Astrocyte of the cerebellum (primary cell): ENCODE measurements at regions not wholly inside any gene's neighbourhood (a gene's known extent, or its start where the extent isn't known, plus 50 kb on each side); places are given as distances from the start of the nearest gene placed in this dataset.

ENCODE experiments used
- DNase-seq: peaks from one replicate; pipeline ENCODE4 v3.0.0-alpha.2; 2011; ENCODE audit warnings: low read depth
- H3K4me3 ChIP-seq: 2 replicates; pipeline ENCODE4 v1.5.1; 2011; ENCODE audit warnings: mild to moderate bottlenecking, low read depth, low read length, moderate library complexity
- CTCF ChIP-seq: IDR thresholded peaks from 2 replicates; pipeline ENCODE4 v1.5.1; 2012; ENCODE audit warnings: low read length, low read depth, moderate library complexity, mild to moderate bottlenecking; ENCODE audit errors: missing control alignments
- in situ Hi-C: cut with HindIII; loops from 2 replicates; pipeline ENCODE4 v1.10.0; 2017; ENCODE audit warnings: low sequenced_read_pairs

GRCh38 chr5:158436271-158437065, 577.5 kb upstream of the CLINT1 start:
- in situ Hi-C loops: no loop called here
- TF ChIP-seq CTCF: no peak
- H3K4me3 ChIP-seq: no peak overlapping the region
- DNase-seq: no peak

- no peak overlapping the region for H3K4me3 ChIP-seq
- TF ChIP-seq CTCF: no peak
- DNase-seq: no peak
- in situ Hi-C loops: no loop called here
Measured at GRCh38 chr5:158435161-158435616, 576.2 kb upstream of the CLINT1 start.

- TF ChIP-seq CTCF: no peak
- DNase-seq: no peak
- no peak overlapping the region for H3K4me3 ChIP-seq
- in situ Hi-C loops: no loop called here
Measured at GRCh38 chr5:158434749-158435148, 575.8 kb upstream of the CLINT1 start.

- in situ Hi-C loops: no loop called here
- TF ChIP-seq CTCF: no peak
- DNase-seq: no peak
- H3K4me3 ChIP-seq: no peak overlapping the region
Measured at GRCh38 chr5:158433634-158434033, 574.7 kb upstream of the CLINT1 start.

GRCh38 chr5:158431369-158432029, 572.6 kb upstream of the CLINT1 start:
- in situ Hi-C loops: no loop called here
- no peak for TF ChIP-seq CTCF
- no peak for DNase-seq
- H3K4me3 ChIP-seq: no peak overlapping the region

- no peak for TF ChIP-seq CTCF
- in situ Hi-C loops: no loop called here
- H3K4me3 ChIP-seq: no peak overlapping the region
- DNase-seq: no peak
Measured at GRCh38 chr5:158430798-158431167, 571.8 kb upstream of the CLINT1 start.
